K562 (cell line): ENCODE measurements at regions not wholly inside any gene's neighbourhood (a gene's known extent, or its start where the extent isn't known, plus 50 kb on each side); places are given as distances from the start of the nearest gene placed in this dataset.

Experiments used
- ATAC-seq: fragments of 200-7000 bp; cut with Tn5 transposase; 3 replicates; pipeline ENCODE4 v1.9.1; 2020; ENCODE audit warnings: moderate library complexity
- BruUV-seq: library from RNA; stranded (reverse); fragments of 400-500 nt; replicated peaks from 2 replicates; lab custom pipeline; 2021; lab: Mats Ljungman, UMichigan
- CTCF ChIA-PET: fragments of 300-600 bp; formaldehyde crosslinking; extraction: SDS; loops from one replicate; lab custom pipeline; 2021; ENCODE audit warnings: low intra/inter-chr PET ratio; lab: Yijun Ruan, JAX
- POLR2A ChIA-PET: fragments of 300-600, 350-650 bp; sonication (Branson Sonifier 250); formaldehyde crosslinking; extraction: SDS; loops from one replicate; lab custom pipeline; 2021; ENCODE audit warnings: antibody characterized with exemption, inconsistent platforms; lab: Yijun Ruan, JAX
- DNase-seq, 4 experiments: peaks; one replicate each; pipeline versions ENCODE4 v3.0.0 to v3.0.0-alpha.2; 2011 to 2018; ENCODE audit warnings: low spot score in 3 of 4, mixed read lengths in 3 of 4; ENCODE audit errors: extremely low read depth in 1 of 4
- FAIRE-seq: peaks from 2 replicates; lab custom pipeline; 2011; peaks lifted over from hg19 to GRCh38; lab: Jason Lieb, UNC
- H2AFZ ChIP-seq: 2 replicates; pipeline ENCODE4 v1.6.0; 2011; ENCODE audit warnings: low read depth, low read length, control low read depth, inconsistent platforms
- H3K27ac ChIP-seq: fragments of 200-600 bp; 3 replicates; pipeline ENCODE4 v1.8.0; 2011; ENCODE audit warnings: low read depth, mild to moderate bottlenecking, control low read depth, inconsistent platforms, low read length, moderate library complexity, mixed read lengths; ENCODE audit errors: extremely low read depth
- H3K27me3 ChIP-seq, 2 experiments: fragments of 300-600 bp in 1 of 2; 2 replicates in 1 of 2; 3 replicates in 1 of 2; pipeline versions ENCODE4 v1.6.0 to v1.8.0; 2011; ENCODE audit warnings: inconsistent platforms in 2 of 2, low read length in 2 of 2, mild to moderate bottlenecking in 1 of 2, mixed read lengths in 1 of 2, moderate library complexity in 1 of 2; ENCODE audit not compliant: control insufficient read depth in 2 of 2, insufficient read depth in 2 of 2
- H3K36me3 ChIP-seq: fragments of 300-600 bp; 3 replicates; pipeline ENCODE4 v1.8.0; 2011; ENCODE audit warnings: mild to moderate bottlenecking, low read length, inconsistent platforms; ENCODE audit not compliant: control insufficient read depth, insufficient read depth
- H3K4me1 ChIP-seq, 2 experiments: fragments of 200-600 bp in 1 of 2; replicated peaks in 1 of 2; 2 replicates in 1 of 2; 3 replicates in 1 of 2; pipeline versions ENCODE4 v1.5.1 to v1.8.0; 2011; ENCODE audit warnings: inconsistent platforms in 2 of 2, low read length in 2 of 2, mild to moderate bottlenecking in 1 of 2, mixed read lengths in 1 of 2, moderate library complexity in 1 of 2; ENCODE audit not compliant: control insufficient read depth in 2 of 2, insufficient read depth in 2 of 2
- H3K4me2 ChIP-seq: 2 replicates; pipeline ENCODE4 v1.6.1; 2011; ENCODE audit warnings: low read length, control low read depth, inconsistent platforms, mixed read lengths; ENCODE audit not compliant: insufficient read depth
- H3K4me3 ChIP-seq: fragments of 200-600 bp; sonication (generic), shearing (Covaris generic); 2 replicates; pipeline ENCODE4 v1.5.1; 2016; ENCODE audit warnings: control low read depth, inconsistent platforms
- H3K79me2 ChIP-seq: fragments of 200-600 bp; 3 replicates; pipeline ENCODE4 v1.8.0; 2011; ENCODE audit warnings: low read length, inconsistent platforms; ENCODE audit not compliant: control insufficient read depth, insufficient read depth
- H3K9ac ChIP-seq, 2 experiments: 2 replicates each; pipeline versions ENCODE4 v1.6.0 to v1.6.1; 2011; ENCODE audit warnings: low read depth in 2 of 2, low read length in 2 of 2, control low read depth in 1 of 2, inconsistent platforms in 1 of 2, mild to moderate bottlenecking in 1 of 2, mixed read lengths in 1 of 2; ENCODE audit not compliant: insufficient read depth in 1 of 2
- H3K9me1 ChIP-seq: one replicate; pipeline ENCODE4 v1.6.0; 2011; ENCODE audit warnings: inconsistent platforms, mild to moderate bottlenecking, low read length, moderate library complexity; ENCODE audit not compliant: control insufficient read depth, insufficient read depth
- H3K9me3 ChIP-seq: replicated peaks from 2 replicates; pipeline ENCODE4 v1.5.1; 2011; ENCODE audit warnings: low read depth, low read length, inconsistent platforms; ENCODE audit not compliant: control insufficient read depth, insufficient read depth
- H4K20me1 ChIP-seq: replicated peaks from 2 replicates; pipeline ENCODE4 v1.6.1; 2011; ENCODE audit warnings: low read length, inconsistent platforms, mixed read lengths; ENCODE audit not compliant: control insufficient read depth, insufficient read depth
- BHLHE40 ChIP-seq: IDR thresholded peaks from 2 replicates; pipeline ENCODE4 v1.6.1; 2011; ENCODE audit warnings: low read length, improper control_type of control experiment
- CBFA2T2 ChIP-seq: fragments of 450-650 bp; conservative IDR thresholded peaks from 2 replicates; pipeline ENCODE4 v1.6.1; 2017; ENCODE audit warnings: mild to moderate bottlenecking
- GABPB2 ChIP-seq: fragments of 250-450 bp; sonication (Bioruptor Pico); conservative IDR thresholded peaks from 2 replicates; pipeline ENCODE4 v1.5.1; 2021; ENCODE audit warnings: mild to moderate bottlenecking
- MECOM ChIP-seq: fragments of 250-450 bp; sonication (Bioruptor Pico); IDR thresholded peaks from 2 replicates; pipeline ENCODE4 v1.8.0; 2022; ENCODE audit warnings: inconsistent platforms
- PRPF4 ChIP-seq: fragments of 200-400 bp; formaldehyde crosslinking; IDR thresholded peaks from one replicate; pipeline ENCODE4 v1.6.1; 2017; ENCODE audit warnings: low read length, low read depth, mild to moderate bottlenecking; ENCODE audit not compliant: insufficient read depth, poor library complexity, severe bottlenecking
- PTRF ChIP-seq: fragments of 450-650 bp; IDR thresholded peaks from 2 replicates; pipeline ENCODE4 v1.6.1; 2016; ENCODE audit warnings: mild to moderate bottlenecking, missing genetic modification characterization, missing compliant biosample characterization
- SMC3 ChIP-seq: conservative IDR thresholded peaks from 2 replicates; pipeline ENCODE4 v1.6.1; 2011; ENCODE audit warnings: low read depth, low read length, improper control_type of control experiment; ENCODE audit not compliant: insufficient read depth
- TRIM24 ChIP-seq, 2 experiments: fragments of 450-650 bp; IDR thresholded peaks; 2 replicates each; pipeline ENCODE4 v1.6.1; 2016
- TRIM28 ChIP-seq: fragments of 450-650 bp; IDR thresholded peaks from 2 replicates; pipeline ENCODE4 v1.6.1; 2017
- ZNF140 ChIP-seq: fragments of 250-450 bp; sonication (Bioruptor Pico); IDR thresholded peaks from 2 replicates; pipeline ENCODE4 v1.8.0; 2021; ENCODE audit warnings: moderate library complexity, mild to moderate bottlenecking, inconsistent platforms
- ZNF197 ChIP-seq: fragments of 200-800 bp; sonication (Bioruptor generic); IDR thresholded peaks from 2 replicates; pipeline ENCODE4 v1.6.1; 2016; ENCODE audit warnings: low read depth, missing genetic modification characterization, missing compliant biosample characterization
- ZNF354B ChIP-seq: fragments of 250-450 bp; sonication (Bioruptor Pico); IDR thresholded peaks from 2 replicates; pipeline ENCODE4 v1.4.0; 2020
- WGBS: fragments of 100-300 bp; shearing (Covaris generic); methylation state at CpG from one replicate; pipeline ENCODE4 v1.1.6; 2016; ENCODE audit warnings: low coverage, mixed read lengths; ENCODE audit not compliant: insufficient coverage; ENCODE audit errors: missing lambda C conversion rate; 5-methylcytosine and 5-hydroxymethylcytosine counted together
- in situ Hi-C: fragments of 300-500 bp; cut with MboI; formaldehyde crosslinking; loops from 4 replicates; pipeline ENCODE4 v1.15.0; 2018; ENCODE audit warnings: inconsistent platforms, mixed read lengths
- intact Hi-C: fragments of 100-400 bp; cut with micrococcal nuclease; formaldehyde crosslinking; loops from 2 replicates; pipeline ENCODE4 v1.14.2; 2022
- TF ChIP-seq, protein P1 (sequence below): fragments of 250-450 bp; sonication (Bioruptor Pico); IDR thresholded peaks from 2 replicates; pipeline ENCODE4 v1.8.0; 2022; ENCODE audit warnings: moderate library complexity, mild to moderate bottlenecking, inconsistent platforms
- TF ChIP-seq, protein P2 (sequence below): fragments of 450-650 bp; IDR thresholded peaks from 2 replicates; pipeline ENCODE4 v1.6.1; 2016; ENCODE audit warnings: missing biosample characterization, missing genetic modification characterization
- TF ChIP-seq, protein P3 (sequence below), 3 experiments: IDR thresholded peaks in 2 of 3; conservative IDR thresholded peaks in 1 of 3; 2 replicates each; pipeline ENCODE4 v1.5.1; 2011 to 2012; ENCODE audit warnings: low read length in 3 of 3, mild to moderate bottlenecking in 3 of 3, control low read depth in 2 of 3, improper control_type of control experiment in 1 of 3, inconsistent platforms in 1 of 3, low read depth in 1 of 3, mixed read lengths in 1 of 3, moderate library complexity in 1 of 3; ENCODE audit not compliant: insufficient read depth in 2 of 3
- TF ChIP-seq, protein P4 (sequence below): fragments of 450-650 bp; IDR thresholded peaks from 2 replicates; pipeline ENCODE4 v1.6.1; 2016; ENCODE audit warnings: low read depth, mild to moderate bottlenecking, moderate library complexity

DNA sequence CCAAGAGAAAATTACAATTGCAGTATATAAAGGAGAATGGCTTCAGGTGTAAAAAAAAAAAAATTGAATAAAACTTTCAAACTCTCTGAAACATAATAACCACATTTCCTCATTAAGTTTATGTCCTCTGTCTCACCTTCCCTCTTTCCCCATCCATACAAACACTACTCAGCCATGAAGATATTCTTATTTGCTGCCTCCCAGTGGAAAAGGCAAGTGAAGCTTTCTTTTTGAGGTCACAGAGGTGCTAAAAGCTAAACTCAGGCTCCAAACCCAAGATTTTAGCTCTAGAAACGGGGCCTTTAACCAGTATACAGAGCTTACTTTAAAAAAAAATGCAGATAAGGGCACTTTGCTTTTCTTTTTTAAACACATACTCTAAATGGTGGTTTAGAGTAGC is 1568.5 kb downstream of the FAM181B start:
- no peaks in the 10 kb centered on the region for H3K36me3 ChIP-seq
- no peaks in the 10 kb centered on the region for H3K79me2 ChIP-seq
- no peaks in the 10 kb centered on the region for H3K9me3 ChIP-seq
- in situ Hi-C loops: no loop called here
- BruUV-seq: no TSS peak
- intact Hi-C loops: no loop called here
- no peaks in the 10 kb centered on the region for H3K9me1 ChIP-seq
- WGBS: 0% methylated on average over 1 of the region's 1 CpG
- no peaks in the 10 kb centered on the region for H3K4me1 ChIP-seq
- H3K27me3 ChIP-seq: no peaks in the 10 kb centered on the region
- CTCF ChIA-PET: interaction anchor here (0.6 kb wide), 1 partner anchor 23 kb away, joined by 3 read pairs; no protein-coding TSS in a partner anchor
- H3K27ac ChIP-seq: no peak overlapping the region
- POLR2A ChIA-PET: no interaction called here
- TF ChIP-seq GABPB2 (CRISPR knock-in tag): no peak
- no peak for TF ChIP-seq BHLHE40
- TF ChIP-seq, protein P1, sequence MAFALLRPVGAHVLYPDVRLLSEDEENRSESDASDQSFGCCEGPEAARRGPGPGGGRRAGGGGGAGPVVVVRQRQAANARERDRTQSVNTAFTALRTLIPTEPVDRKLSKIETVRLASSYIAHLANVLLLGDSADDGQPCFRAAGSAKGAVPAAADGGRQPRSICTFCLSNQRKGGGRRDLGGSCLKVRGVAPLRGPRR: no peak
- no peak for TF ChIP-seq PTRF
- TF ChIP-seq ZNF140 (CRISPR knock-in tag): no peak
- no peak for TF ChIP-seq CBFA2T2
- TF ChIP-seq SMC3: no peak
- TF ChIP-seq TRIM28: no peak
- TF ChIP-seq, protein P2, sequence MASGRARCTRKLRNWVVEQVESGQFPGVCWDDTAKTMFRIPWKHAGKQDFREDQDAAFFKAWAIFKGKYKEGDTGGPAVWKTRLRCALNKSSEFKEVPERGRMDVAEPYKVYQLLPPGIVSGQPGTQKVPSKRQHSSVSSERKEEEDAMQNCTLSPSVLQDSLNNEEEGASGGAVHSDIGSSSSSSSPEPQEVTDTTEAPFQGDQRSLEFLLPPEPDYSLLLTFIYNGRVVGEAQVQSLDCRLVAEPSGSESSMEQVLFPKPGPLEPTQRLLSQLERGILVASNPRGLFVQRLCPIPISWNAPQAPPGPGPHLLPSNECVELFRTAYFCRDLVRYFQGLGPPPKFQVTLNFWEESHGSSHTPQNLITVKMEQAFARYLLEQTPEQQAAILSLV (tag): no peak
- no peak for TF ChIP-seq MECOM (CRISPR knock-in tag)
- TF ChIP-seq, protein P3, sequence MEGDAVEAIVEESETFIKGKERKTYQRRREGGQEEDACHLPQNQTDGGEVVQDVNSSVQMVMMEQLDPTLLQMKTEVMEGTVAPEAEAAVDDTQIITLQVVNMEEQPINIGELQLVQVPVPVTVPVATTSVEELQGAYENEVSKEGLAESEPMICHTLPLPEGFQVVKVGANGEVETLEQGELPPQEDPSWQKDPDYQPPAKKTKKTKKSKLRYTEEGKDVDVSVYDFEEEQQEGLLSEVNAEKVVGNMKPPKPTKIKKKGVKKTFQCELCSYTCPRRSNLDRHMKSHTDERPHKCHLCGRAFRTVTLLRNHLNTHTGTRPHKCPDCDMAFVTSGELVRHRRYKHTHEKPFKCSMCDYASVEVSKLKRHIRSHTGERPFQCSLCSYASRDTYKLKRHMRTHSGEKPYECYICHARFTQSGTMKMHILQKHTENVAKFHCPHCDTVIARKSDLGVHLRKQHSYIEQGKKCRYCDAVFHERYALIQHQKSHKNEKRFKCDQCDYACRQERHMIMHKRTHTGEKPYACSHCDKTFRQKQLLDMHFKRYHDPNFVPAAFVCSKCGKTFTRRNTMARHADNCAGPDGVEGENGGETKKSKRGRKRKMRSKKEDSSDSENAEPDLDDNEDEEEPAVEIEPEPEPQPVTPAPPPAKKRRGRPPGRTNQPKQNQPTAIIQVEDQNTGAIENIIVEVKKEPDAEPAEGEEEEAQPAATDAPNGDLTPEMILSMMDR (IDR thresholded peaks at IDR 0.05 in 2 of 3, conservative IDR thresholded peaks at IDR 0.05 in 1 of 3; ENCODE audit: insufficient read depth in 2 of 3, low read depth in 1 of 3, low read length in 3 of 3): no peak
- TF ChIP-seq ZNF354B (CRISPR knock-in tag): no peak
- no peak for TF ChIP-seq TRIM24 (IDR thresholded peaks at IDR 0.05)
- TF ChIP-seq ZNF197 (CRISPR knock-in tag): no peak
- TF ChIP-seq PRPF4: no peak
- TF ChIP-seq, protein P4, sequence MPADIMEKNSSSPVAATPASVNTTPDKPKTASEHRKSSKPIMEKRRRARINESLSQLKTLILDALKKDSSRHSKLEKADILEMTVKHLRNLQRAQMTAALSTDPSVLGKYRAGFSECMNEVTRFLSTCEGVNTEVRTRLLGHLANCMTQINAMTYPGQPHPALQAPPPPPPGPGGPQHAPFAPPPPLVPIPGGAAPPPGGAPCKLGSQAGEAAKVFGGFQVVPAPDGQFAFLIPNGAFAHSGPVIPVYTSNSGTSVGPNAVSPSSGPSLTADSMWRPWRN: no peak
- H4K20me1 ChIP-seq: no peaks in the 10 kb centered on the region
- no peak overlapping the region for H3K4me2 ChIP-seq
- ATAC-seq: no peak
- no peak overlapping the region for H3K9ac ChIP-seq
- no peak overlapping the region for H2AFZ ChIP-seq
- no peak for DNase-seq
- FAIRE-seq: no peak
- no peak overlapping the region for H3K4me3 ChIP-seq
